ENCODE measurements at regions not wholly inside any gene's neighbourhood (a gene's known extent, or its start where the extent isn't known, plus 50 kb on each side); places are given as distances from the start of the nearest gene placed in this dataset.
"Not testable (repeated sequence)": the region's sequence is repeated elsewhere in the genome, so short reads cannot be mapped to it uniquely, and the experiment has no call there.

- no peaks in the 10 kb centered on the region for H3K4me1 Mint-ChIP-seq
- no peaks in the 10 kb centered on the region for H3K36me3 Mint-ChIP-seq
- no peak overlapping the region for H3K27ac Mint-ChIP-seq
- no peaks in the 10 kb centered on the region for H3K27me3 Mint-ChIP-seq
- no peak overlapping the region for H3K4me3 Mint-ChIP-seq
- no peaks in the 10 kb centered on the region for H3K9me3 Mint-ChIP-seq
Measured at GRCh38 chr12:18827913-18828312, 90.0 kb downstream of the CAPZA3 start.

- Mint-ChIP-seq H3K9me3 (no peaks in the 10 kb centered on the region), H3K4me3 (no peak overlapping the region), H3K27ac (no peak overlapping the region), H3K27me3 (no peaks in the 10 kb centered on the region), H3K36me3 (no peaks in the 10 kb centered on the region), H3K4me1 (no peaks in the 10 kb centered on the region)
Measured at GRCh38 chr12:18828483-18828882, 90.6 kb downstream of the CAPZA3 start.

DNA sequence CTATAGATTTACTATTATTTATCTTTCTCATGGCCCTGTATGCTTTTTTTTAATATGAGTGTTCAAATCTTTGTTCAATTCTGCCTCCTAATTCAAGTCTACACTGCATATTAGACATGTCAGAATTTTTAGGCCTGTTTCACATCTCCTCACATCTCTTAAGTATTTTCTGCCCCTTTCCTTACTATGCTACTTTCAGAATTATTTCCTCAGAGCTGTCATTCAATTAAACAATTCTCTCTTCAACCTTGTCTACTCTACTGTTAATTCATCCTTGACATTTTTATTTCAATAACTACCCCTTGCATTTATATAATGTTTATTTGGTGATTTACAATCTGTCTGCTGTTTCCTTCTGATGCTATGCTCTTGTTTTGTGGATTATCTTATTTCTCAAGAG lies 91.1 kb downstream of the CAPZA3 start:
- no peak overlapping the region for H3K4me3 Mint-ChIP-seq
- no peaks in the 10 kb centered on the region for H3K9me3 Mint-ChIP-seq
- no peak overlapping the region for H3K27ac Mint-ChIP-seq
- H3K27me3 Mint-ChIP-seq: no peaks in the 10 kb centered on the region
- H3K36me3 Mint-ChIP-seq: no peaks in the 10 kb centered on the region
- no peaks in the 10 kb centered on the region for H3K4me1 Mint-ChIP-seq

DNA sequence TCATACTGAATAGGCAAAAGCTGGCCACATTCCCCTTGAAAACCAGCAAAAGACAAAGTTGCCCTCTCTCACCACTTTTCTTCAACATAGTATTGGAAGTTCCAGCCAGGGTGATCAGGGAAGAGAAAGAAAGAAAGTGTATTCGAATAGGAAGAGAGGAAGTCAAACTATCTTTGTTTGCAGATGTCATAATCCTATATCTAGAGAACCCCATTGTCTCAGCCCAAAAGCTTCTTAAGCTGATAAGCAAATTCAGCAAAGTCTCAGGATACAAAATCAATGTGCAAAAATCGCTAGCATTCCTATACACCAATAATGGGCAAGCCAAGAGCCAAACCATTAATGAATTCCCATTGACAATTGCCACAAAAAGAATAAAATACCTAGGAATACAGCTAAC lies 95.0 kb downstream of the CAPZA3 start:
- H3K36me3 Mint-ChIP-seq, H3K9me3 Mint-ChIP-seq, H3K4me3 Mint-ChIP-seq: not testable (repeated sequence)

DNA sequence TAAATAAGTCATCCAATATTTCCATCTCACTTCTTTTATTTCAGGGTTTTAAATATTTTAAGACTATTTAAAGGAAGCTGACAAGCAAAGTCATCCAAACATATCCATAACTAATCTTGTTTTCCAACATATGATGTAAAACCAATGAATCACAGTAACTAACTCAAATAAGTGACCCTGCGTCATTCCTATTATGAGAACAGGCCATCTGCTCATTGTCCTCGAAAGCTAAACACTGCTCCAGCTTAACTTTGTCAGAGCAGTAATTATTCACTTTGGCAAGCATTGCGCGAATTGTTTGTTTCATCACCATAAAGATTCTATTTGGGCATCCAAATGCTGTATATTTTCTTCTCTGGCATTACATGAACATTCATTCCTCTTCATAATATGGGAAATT lies 99.1 kb downstream of the CAPZA3 start:
- no peaks in the 10 kb centered on the region for H3K4me1 Mint-ChIP-seq
- no peaks in the 10 kb centered on the region for H3K36me3 Mint-ChIP-seq
- no peak overlapping the region for H3K4me3 Mint-ChIP-seq
- peaks cover 4% of the 10 kb centered on the region for H3K9me3 Mint-ChIP-seq
- H3K27me3 Mint-ChIP-seq: no peaks in the 10 kb centered on the region
- H3K27ac Mint-ChIP-seq: no peak overlapping the region

More for the DNA sequence above, 95.0 kb downstream of the CAPZA3 start:
- not testable (repeated sequence) for H3K4me1 Mint-ChIP-seq, H3K27me3 Mint-ChIP-seq, H3K27ac Mint-ChIP-seq

- H3K27me3 Mint-ChIP-seq: no peaks in the 10 kb centered on the region
- no peaks in the 10 kb centered on the region for H3K4me1 Mint-ChIP-seq
- H3K36me3 Mint-ChIP-seq: no peaks in the 10 kb centered on the region
- no peak overlapping the region for H3K27ac Mint-ChIP-seq
- peaks cover 7% of the 10 kb centered on the region for H3K9me3 Mint-ChIP-seq
- H3K4me3 Mint-ChIP-seq: no peak overlapping the region
Measured at GRCh38 chr12:18837505-18837904, 99.6 kb downstream of the CAPZA3 start.

DNA sequence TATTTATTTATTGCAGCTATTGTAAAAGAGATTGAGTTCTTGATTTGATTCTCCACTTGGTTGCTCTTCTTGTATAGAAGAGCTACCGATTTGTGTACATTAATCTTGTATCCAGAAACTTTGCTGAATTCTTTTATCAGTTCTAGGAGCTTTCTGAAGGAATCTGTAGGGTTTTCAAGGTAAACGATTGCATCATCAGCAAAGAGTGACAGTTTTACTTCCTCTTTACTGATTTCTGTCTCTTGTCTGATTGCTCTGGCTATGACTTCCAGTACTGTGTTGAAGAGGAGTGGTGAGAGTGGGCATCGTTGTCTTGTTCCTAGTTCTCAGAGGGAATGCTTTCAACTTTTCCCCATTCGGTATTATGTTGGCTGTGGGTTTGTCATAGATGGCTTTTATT lies 103.1 kb downstream of the CAPZA3 start:
- H3K27ac Mint-ChIP-seq, H3K4me3 Mint-ChIP-seq, H3K4me1 Mint-ChIP-seq, H3K27me3 Mint-ChIP-seq, H3K36me3 Mint-ChIP-seq, H3K9me3 Mint-ChIP-seq: not testable (repeated sequence)

- no peak overlapping the region for H3K4me3 Mint-ChIP-seq
- no peaks in the 10 kb centered on the region for H3K9me3 Mint-ChIP-seq
- H3K27me3 Mint-ChIP-seq: no peaks in the 10 kb centered on the region
- no peak overlapping the region for H3K27ac Mint-ChIP-seq
- H3K36me3 Mint-ChIP-seq: no peaks in the 10 kb centered on the region
- no peaks in the 10 kb centered on the region for H3K4me1 Mint-ChIP-seq
Measured at GRCh38 chr12:18849080-18849479, 111.2 kb downstream of the CAPZA3 start.

DNA sequence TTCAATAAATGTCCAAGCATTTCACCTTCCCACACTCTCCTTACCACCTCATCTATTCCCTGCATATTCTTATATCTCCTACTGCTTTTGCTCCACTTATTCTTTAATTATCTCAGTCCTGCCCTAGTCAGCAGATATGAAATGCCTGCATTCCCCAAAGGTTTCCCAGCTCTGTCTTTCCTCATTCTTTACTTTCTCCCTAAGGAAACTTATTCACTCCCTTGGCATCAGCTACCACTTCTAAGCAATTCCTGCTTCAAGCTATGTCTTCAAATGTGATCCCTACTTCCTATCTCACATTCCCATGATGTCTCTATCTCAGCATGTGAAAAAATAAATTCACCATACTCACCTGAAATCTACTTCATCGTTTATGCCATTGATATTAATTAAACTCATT lies 111.8 kb downstream of the CAPZA3 start:
- no peak overlapping the region for H3K4me3 Mint-ChIP-seq
- H3K27me3 Mint-ChIP-seq: no peaks in the 10 kb centered on the region
- no peaks in the 10 kb centered on the region for H3K36me3 Mint-ChIP-seq
- H3K27ac Mint-ChIP-seq: no peak overlapping the region
- no peaks in the 10 kb centered on the region for H3K9me3 Mint-ChIP-seq
- H3K4me1 Mint-ChIP-seq: no peaks in the 10 kb centered on the region

DNA sequence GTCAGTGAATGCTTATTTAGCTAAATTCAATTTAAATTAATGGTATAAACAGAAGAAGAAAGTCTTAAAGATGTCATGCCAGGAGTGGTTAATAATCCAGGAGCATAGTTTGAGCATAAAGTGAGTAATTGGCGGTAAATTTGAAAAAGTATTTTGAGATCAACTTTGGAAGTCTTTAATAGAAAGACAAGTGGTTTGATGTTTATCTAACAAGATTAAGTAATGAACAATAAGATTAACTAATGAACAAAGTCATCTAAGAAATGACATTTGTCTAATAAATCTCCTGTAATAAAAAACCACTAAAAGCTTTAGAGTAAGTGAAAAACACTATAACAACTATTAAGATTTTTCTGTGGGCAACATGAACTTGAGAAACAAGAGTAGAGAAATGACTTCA lies 112.8 kb downstream of the CAPZA3 start:
- Mint-ChIP-seq H3K4me1 (no peaks in the 10 kb centered on the region), H3K27ac (no peak overlapping the region), H3K4me3 (no peak overlapping the region), H3K36me3 (no peaks in the 10 kb centered on the region), H3K27me3 (no peaks in the 10 kb centered on the region), H3K9me3 (no peaks in the 10 kb centered on the region)

- H3K27ac Mint-ChIP-seq: no peak overlapping the region
- H3K36me3 Mint-ChIP-seq: no peaks in the 10 kb centered on the region
- H3K4me3 Mint-ChIP-seq: no peak overlapping the region
- no peaks in the 10 kb centered on the region for H3K27me3 Mint-ChIP-seq
- no peaks in the 10 kb centered on the region for H3K9me3 Mint-ChIP-seq
- no peaks in the 10 kb centered on the region for H3K4me1 Mint-ChIP-seq
Measured at GRCh38 chr12:18851271-18851670, 113.4 kb downstream of the CAPZA3 start.

GRCh38 chr12:18853570-18854366 lies 115.8 kb downstream of the CAPZA3 start:
- no peaks in the 10 kb centered on the region for H3K4me1 Mint-ChIP-seq
- no peak overlapping the region for H3K27ac Mint-ChIP-seq
- H3K27me3 Mint-ChIP-seq: no peaks in the 10 kb centered on the region
- H3K4me3 Mint-ChIP-seq: no peak overlapping the region
- H3K36me3 Mint-ChIP-seq: no peaks in the 10 kb centered on the region
- no peaks in the 10 kb centered on the region for H3K9me3 Mint-ChIP-seq

DNA sequence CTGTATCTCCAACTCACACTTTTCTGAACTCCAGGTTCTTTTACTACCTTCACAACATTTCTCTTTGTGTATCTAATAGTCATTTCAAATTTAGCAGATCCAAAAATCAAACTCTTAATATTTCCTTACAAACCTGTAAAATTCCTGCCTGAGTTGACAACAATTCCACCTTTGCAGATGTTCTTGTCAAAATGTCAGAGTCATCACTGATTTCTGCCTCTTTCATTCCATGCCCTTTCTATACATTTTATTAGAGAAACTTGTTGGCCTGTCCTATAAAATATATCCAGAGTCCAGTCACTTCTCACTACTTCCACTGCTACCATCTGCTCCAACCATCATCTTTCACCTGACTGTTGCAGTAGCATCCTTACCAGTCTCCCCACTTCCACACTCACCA lies 119.7 kb downstream of the CAPZA3 start:
- H3K36me3 Mint-ChIP-seq: no peaks in the 10 kb centered on the region
- H3K4me1 Mint-ChIP-seq: no peaks in the 10 kb centered on the region
- no peaks in the 10 kb centered on the region for H3K27me3 Mint-ChIP-seq
- no peak overlapping the region for H3K27ac Mint-ChIP-seq
- no peak overlapping the region for H3K4me3 Mint-ChIP-seq
- no peaks in the 10 kb centered on the region for H3K9me3 Mint-ChIP-seq

- H3K36me3 Mint-ChIP-seq: no peaks in the 10 kb centered on the region
- H3K27me3 Mint-ChIP-seq: no peaks in the 10 kb centered on the region
- no peaks in the 10 kb centered on the region for H3K4me1 Mint-ChIP-seq
- H3K9me3 Mint-ChIP-seq: no peaks in the 10 kb centered on the region
- no peak overlapping the region for H3K4me3 Mint-ChIP-seq
- H3K27ac Mint-ChIP-seq: no peak overlapping the region
Measured at GRCh38 chr12:18859400-18859799, 121.5 kb downstream of the CAPZA3 start.

DNA sequence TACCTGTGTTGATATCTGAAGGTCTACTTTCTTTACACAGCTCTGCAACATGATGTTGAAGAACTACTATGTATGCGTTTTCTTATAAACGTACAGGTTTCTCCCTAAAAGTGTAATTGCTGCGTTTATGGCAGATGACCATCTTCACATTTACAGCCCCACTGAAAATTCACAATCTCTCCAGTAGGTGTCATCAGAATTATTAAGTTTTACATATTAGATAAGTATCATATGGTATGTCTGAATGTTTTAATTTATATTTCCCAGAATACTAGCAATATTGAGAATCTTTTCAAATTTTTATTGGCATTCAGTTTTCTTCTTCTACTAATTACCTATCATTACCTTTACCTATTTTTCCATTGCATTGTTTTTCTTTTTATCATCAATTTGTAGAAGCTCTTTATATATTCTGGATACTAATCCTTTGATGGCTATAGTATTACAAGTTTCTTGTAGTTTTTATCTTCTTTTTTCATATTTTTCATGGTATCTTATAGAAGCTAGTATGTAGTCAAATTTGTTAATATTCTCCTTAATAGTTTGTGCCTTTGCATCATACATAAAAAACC lies 123.5 kb downstream of the CAPZA3 start:
- H3K4me3 Mint-ChIP-seq: no peak overlapping the region
- no peaks in the 10 kb centered on the region for H3K9me3 Mint-ChIP-seq
- H3K36me3 Mint-ChIP-seq: no peaks in the 10 kb centered on the region
- H3K27me3 Mint-ChIP-seq: no peaks in the 10 kb centered on the region
- H3K27ac Mint-ChIP-seq: no peak overlapping the region
- no peaks in the 10 kb centered on the region for H3K4me1 Mint-ChIP-seq

DNA sequence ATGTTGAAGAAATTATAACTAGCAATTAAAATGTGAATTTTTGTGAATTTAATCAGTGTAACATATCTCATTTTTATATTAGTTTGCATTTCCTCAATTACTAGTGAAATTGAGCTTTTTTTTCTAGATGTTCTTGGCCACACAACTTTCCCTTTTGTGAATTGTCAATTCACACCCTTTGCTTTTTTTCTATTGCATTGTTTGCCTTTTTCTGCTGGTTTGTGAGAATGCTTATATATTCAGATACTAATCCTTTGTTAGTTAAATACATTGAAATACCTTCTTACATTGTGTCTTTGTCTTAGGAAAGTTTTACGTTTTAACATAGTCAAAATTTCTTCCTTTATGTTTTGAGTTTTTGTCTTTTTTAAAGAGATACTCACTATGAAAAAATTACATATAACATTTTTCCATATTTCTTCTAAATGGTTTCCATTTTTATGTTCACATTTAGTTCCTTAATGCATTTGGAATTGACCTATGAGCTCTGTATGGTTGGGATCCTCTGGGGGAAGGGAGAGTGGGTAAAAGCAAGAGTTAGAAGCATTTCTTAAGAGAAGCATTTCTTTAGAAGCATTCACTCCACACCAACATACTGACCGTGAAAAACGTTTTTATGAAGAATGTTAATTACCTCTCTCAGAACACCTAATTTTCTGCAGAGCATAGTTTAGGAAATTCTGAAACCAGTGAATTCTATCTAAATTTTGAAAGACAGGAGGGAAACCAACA lies 126.0 kb downstream of the CAPZA3 start:
- Mint-ChIP-seq H3K27me3 (no peaks in the 10 kb centered on the region), H3K36me3 (no peaks in the 10 kb centered on the region), H3K27ac (no peak overlapping the region), H3K4me1 (no peaks in the 10 kb centered on the region), H3K9me3 (no peaks in the 10 kb centered on the region), H3K4me3 (no peak overlapping the region)
